ENCODE measurements at regions not wholly inside any gene's neighbourhood (a gene's known extent, or its start where the extent isn't known, plus 50 kb on each side); places are given as distances from the start of the nearest gene placed in this dataset.

DNA sequence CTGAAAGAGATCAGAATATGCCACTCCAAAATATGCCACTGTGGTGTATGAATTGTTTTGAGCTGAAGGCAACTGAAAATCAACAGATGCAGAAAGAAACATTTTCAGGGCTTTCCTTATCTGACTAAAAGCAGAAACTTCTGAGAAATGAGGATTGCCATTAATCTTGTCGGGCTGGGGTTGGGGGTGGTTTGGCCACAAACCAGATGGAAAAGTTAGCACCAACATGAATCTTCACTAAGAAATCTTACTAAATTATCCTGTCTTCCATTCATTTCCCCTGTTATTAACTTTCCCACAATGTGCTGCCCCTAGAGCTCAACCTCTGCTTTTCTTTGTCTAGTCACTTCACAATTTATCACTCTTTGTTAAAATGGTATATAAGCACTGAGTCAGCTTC is 229.9 kb upstream of the GADL1 start:
- WGBS, 2 experiments (ENCODE audit: low coverage in 1 of 2, low lambda C conversion rate in 2 of 2, missing lambda C conversion rate in 2 of 2) = 44 to 86% methylated on average over 1 of the region's 1 CpG
- in situ Hi-C loops (cut with MboI) = loop anchor here (10.0 kb wide), 1 partner anchor 360 kb away; no protein-coding TSS in a partner anchor
- no peak for DNase-seq

DNA sequence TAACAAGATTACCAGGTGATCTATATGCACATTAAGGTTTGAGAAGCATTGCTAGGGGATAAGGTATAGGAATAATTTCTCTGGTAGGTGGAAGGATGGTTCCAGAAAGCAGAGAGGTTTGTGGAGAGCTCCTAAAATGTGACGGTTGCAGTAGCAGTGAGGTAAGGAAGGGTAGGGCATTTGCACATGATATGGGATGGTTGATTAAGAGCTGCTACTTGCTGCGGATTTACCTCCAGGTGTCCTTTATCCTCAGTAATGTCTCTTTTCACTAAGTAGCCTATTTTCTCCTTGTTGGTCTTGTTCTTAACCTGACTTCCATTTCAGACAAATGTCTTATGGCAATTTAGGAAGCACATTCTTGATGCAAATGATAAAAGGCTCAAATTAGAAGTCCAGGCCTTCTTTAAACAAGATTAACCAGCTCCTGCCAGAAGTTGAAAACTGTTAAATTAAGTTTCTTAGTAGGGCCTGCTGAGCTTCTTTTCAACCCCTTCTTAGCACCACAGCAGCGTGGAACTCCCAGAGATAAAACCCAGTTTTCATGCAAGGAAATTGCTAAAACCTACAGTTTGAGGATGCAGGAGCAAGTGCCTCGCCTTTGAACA is 231.1 kb upstream of the GADL1 start:
- no peak overlapping the region for H3K27ac ChIP-seq
- H3K4me2 ChIP-seq (ENCODE audit: unreplicated experiment) = no peak overlapping the region
- WGBS, 2 experiments (ENCODE audit: low coverage in 1 of 2, low lambda C conversion rate in 2 of 2, missing lambda C conversion rate in 2 of 2) = 96 to 99% methylated on average over 4 of the region's 4 CpGs
- no peak for TF ChIP-seq EZH2phosphoT487 (IDR thresholded peaks at IDR 0.05; ENCODE audit: insufficient read depth, low read depth)
- TF ChIP-seq EZH2 (IDR thresholded peaks at IDR 0.05; ENCODE audit: insufficient read depth, poor library complexity, severe bottlenecking) = no peak
- no peaks in the 10 kb centered on the region for H3F3A ChIP-seq (ENCODE audit: insufficient read depth)
- H3K4me3 ChIP-seq = no peak overlapping the region
- H3K27me3 ChIP-seq (replicated peaks; ENCODE audit: insufficient read depth) = no peaks in the 10 kb centered on the region
- no peak overlapping the region for H2AFZ ChIP-seq
- DNase-seq = no peak
- no peaks in the 10 kb centered on the region for H3K9me3 ChIP-seq (ENCODE audit: low read depth)
- H3K9ac ChIP-seq = no peak overlapping the region
- H3K79me2 ChIP-seq (ENCODE audit: insufficient read depth) = no peaks in the 10 kb centered on the region
- H3K36me3 ChIP-seq (ENCODE audit: low read depth) = no peaks in the 10 kb centered on the region
- H3K4me1 ChIP-seq (ENCODE audit: insufficient read depth) = no peaks in the 10 kb centered on the region
- in situ Hi-C loops (cut with MboI) = loop anchor here (10.0 kb wide), 1 partner anchor 361 kb away; no protein-coding TSS in a partner anchor
- no peaks in the 10 kb centered on the region for H4K20me1 ChIP-seq (ENCODE audit: insufficient read depth)
- no peaks in the 10 kb centered on the region for H3K9me2 ChIP-seq (ENCODE audit: insufficient read depth)

More for the DNA sequence above, 229.9 kb upstream of the GADL1 start:
- Histone ChIP-seq H3K9me2 (ENCODE audit: insufficient read depth) (no peaks in the 10 kb centered on the region), H3F3A (ENCODE audit: insufficient read depth) (no peaks in the 10 kb centered on the region), H3K4me2 (ENCODE audit: unreplicated experiment) (no peak overlapping the region), H3K9ac (no peak overlapping the region), H3K4me1 (ENCODE audit: insufficient read depth) (no peaks in the 10 kb centered on the region), H3K27ac (no peak overlapping the region), H4K20me1 (ENCODE audit: insufficient read depth) (no peaks in the 10 kb centered on the region), H3K4me3 (no peak overlapping the region), H3K27me3 (replicated peaks; ENCODE audit: insufficient read depth) (no peaks in the 10 kb centered on the region), H3K79me2 (ENCODE audit: insufficient read depth) (no peaks in the 10 kb centered on the region), H3K36me3 (ENCODE audit: low read depth) (no peaks in the 10 kb centered on the region), H3K9me3 (ENCODE audit: low read depth) (no peaks in the 10 kb centered on the region), H2AFZ (no peak overlapping the region)
- TF ChIP-seq EZH2phosphoT487 (IDR thresholded peaks at IDR 0.05; ENCODE audit: insufficient read depth, low read depth) (no peak), EZH2 (IDR thresholded peaks at IDR 0.05; ENCODE audit: insufficient read depth, poor library complexity, severe bottlenecking) (no peak)

DNA sequence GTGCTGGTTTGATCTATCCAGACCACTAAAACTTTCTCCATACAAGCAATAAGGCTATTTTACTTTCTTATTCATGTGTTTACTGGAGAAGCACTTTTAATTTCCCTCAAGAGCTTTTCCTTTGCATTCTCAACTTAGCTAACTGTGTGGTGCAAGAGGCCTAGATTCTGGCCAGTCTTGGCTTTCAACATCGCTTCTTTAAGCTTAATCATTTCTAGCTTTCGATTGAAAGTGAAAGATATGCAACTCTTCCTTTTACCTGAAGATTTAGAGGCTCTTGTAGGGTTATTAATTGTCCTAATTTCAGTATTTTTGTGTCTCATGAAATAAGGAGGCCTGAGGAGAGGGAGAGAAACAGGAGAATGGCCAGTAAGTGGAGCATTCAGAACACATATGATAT is 234.8 kb upstream of the GADL1 start:
- Histone ChIP-seq H3K27me3 (replicated peaks; ENCODE audit: insufficient read depth) (no peaks in the 10 kb centered on the region), H3K36me3 (ENCODE audit: low read depth) (no peaks in the 10 kb centered on the region), H3K4me3 (no peak overlapping the region), H3K9me3 (ENCODE audit: low read depth) (no peaks in the 10 kb centered on the region), H3K4me1 (ENCODE audit: insufficient read depth) (no peaks in the 10 kb centered on the region), H3K27ac (no peak overlapping the region), H3F3A (ENCODE audit: insufficient read depth) (no peaks in the 10 kb centered on the region), H2AFZ (no peak overlapping the region), H3K9ac (no peak overlapping the region), H4K20me1 (ENCODE audit: insufficient read depth) (no peaks in the 10 kb centered on the region), H3K9me2 (ENCODE audit: insufficient read depth) (no peaks in the 10 kb centered on the region), H3K4me2 (ENCODE audit: unreplicated experiment) (no peak overlapping the region), H3K79me2 (ENCODE audit: insufficient read depth) (no peaks in the 10 kb centered on the region)
- in situ Hi-C loops (cut with MboI) = loop anchor here (10.0 kb wide), 1 partner anchor 364 kb away; no protein-coding TSS in a partner anchor
- no peak for DNase-seq
- TF ChIP-seq EZH2phosphoT487 (IDR thresholded peaks at IDR 0.05; ENCODE audit: insufficient read depth, low read depth) (no peak), EZH2 (IDR thresholded peaks at IDR 0.05; ENCODE audit: insufficient read depth, poor library complexity, severe bottlenecking) (no peak)
- 86 to 96% methylated on average over 2 of the region's 2 CpGs for WGBS, 2 experiments (ENCODE audit: low coverage in 1 of 2, low lambda C conversion rate in 2 of 2, missing lambda C conversion rate in 2 of 2)

DNA sequence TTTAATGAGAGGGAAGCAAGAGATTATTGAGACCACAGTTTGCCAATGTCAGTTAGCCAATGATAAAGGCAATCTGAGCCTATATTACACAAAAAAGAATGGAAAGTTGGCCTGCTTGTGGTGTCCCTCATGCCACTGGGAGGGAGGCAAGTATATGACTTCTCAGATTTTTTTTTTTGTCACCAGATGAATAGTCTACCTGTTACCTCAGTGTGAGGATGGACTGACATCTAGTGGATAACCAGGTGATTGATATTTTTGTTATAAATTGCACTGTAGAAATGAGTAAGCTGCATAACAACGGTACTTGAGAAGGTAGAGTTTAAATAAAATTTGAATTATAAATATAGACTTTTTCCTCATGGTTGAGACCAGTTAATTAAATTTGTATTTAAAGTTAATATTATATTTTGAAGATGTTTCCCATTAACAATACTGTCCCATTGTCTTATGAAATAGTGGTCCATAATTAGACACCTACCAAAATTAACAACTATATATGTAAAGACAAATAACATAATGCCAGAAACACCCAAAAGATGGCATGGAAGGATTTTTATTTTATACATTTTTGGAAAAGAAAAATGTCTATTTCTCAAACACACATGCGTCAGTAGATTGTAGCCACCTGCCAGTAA is 237.8 kb upstream of the GADL1 start:
- H3K36me3 ChIP-seq (ENCODE audit: low read depth) = no peaks in the 10 kb centered on the region
- 68 to 73% methylated on average over 2 of the region's 2 CpGs for WGBS, 2 experiments (ENCODE audit: low coverage in 1 of 2, low lambda C conversion rate in 2 of 2, missing lambda C conversion rate in 2 of 2)
- no peak for TF ChIP-seq EZH2phosphoT487 (IDR thresholded peaks at IDR 0.05; ENCODE audit: insufficient read depth, low read depth)
- TF ChIP-seq EZH2 (IDR thresholded peaks at IDR 0.05; ENCODE audit: insufficient read depth, poor library complexity, severe bottlenecking) = no peak

More for the DNA sequence above, 237.8 kb upstream of the GADL1 start:
- no peak overlapping the region for H3K9ac ChIP-seq
- no peaks in the 10 kb centered on the region for H3K4me1 ChIP-seq (ENCODE audit: insufficient read depth)
- no peak overlapping the region for H3K4me2 ChIP-seq (ENCODE audit: unreplicated experiment)
- no peak overlapping the region for H3K27ac ChIP-seq
- no peaks in the 10 kb centered on the region for H3K9me3 ChIP-seq (ENCODE audit: low read depth)
- H3K79me2 ChIP-seq (ENCODE audit: insufficient read depth) = no peaks in the 10 kb centered on the region
- no peaks in the 10 kb centered on the region for H3K27me3 ChIP-seq (replicated peaks; ENCODE audit: insufficient read depth)
- no peak overlapping the region for H3K4me3 ChIP-seq
- DNase-seq = peak; percentile 67
- in situ Hi-C loops (cut with MboI) = no loop called here
- H2AFZ ChIP-seq = no peak overlapping the region
- H4K20me1 ChIP-seq (ENCODE audit: insufficient read depth) = no peaks in the 10 kb centered on the region
- no peaks in the 10 kb centered on the region for H3K9me2 ChIP-seq (ENCODE audit: insufficient read depth)
- H3F3A ChIP-seq (ENCODE audit: insufficient read depth) = no peaks in the 10 kb centered on the region

All from GM23248 (cell line).